Thyroid gland (tissue), 4 donors: ENCODE measurements at regions not wholly inside any gene's neighbourhood (a gene's known extent, or its start where the extent isn't known, plus 50 kb on each side); places are given as distances from the start of the nearest gene placed in this dataset.

ENCODE experiments used
- CTCF ChIP-seq, 6 experiments: fragments of 200-600 bp in 3 of 6; fragments of 450-650 bp in 3 of 6; sonication (generic) in 3 of 6; IDR thresholded peaks; one replicate each; pipeline ENCODE4 v1.5.1; 2016 to 2019; ENCODE audit warnings: antibody characterized with exemption in 6 of 6, mild to moderate bottlenecking in 2 of 6, inconsistent platforms in 1 of 6, moderate library complexity in 1 of 6
- POLR2A ChIP-seq, 2 donors: fragments of 450-650 bp; IDR thresholded peaks; one replicate each; pipeline ENCODE4 v1.6.1; 2017; ENCODE audit warnings: antibody characterized with exemption in 2 of 2, mild to moderate bottlenecking in 2 of 2, moderate library complexity in 1 of 2

DNA sequence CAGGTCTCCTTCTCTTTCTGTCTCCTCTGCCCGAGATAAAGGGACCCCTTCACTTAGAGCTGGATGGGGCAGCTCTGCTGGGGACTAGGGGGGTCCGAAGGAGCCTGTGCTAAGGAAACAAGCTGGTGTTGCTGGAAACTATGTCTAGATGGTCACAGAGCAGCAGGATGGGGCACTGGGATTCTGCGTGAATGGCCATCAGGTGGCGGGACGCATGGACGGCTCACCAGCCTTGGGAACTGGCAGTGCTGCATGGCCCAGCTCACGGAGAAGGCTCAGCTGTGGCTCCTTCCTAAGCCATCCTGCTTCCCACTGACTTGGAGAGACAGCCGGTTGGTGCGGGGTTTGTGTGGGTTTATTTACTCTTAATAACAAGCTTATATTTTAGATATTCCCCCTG is 411.8 kb downstream of the ZNF536 start:
- no peak for TF ChIP-seq CTCF (IDR thresholded peaks at IDR 0.05)
- TF ChIP-seq POLR2A (IDR thresholded peaks at IDR 0.05), result no peak
